HepG2 (cell line): ENCODE measurements at regions not wholly inside any gene's neighbourhood (a gene's known extent, or its start where the extent isn't known, plus 50 kb on each side); places are given as distances from the start of the nearest gene placed in this dataset.

Experiments
- ATAC-seq: fragments of 200-7000 bp; cut with Tn5 transposase; 3 replicates; pipeline ENCODE4 v1.9.1; 2020; ENCODE audit warnings: mild to moderate bottlenecking, moderate library complexity
- BruUV-seq: library from RNA; stranded (reverse); fragments of 400-500 nt; replicated peaks from 2 replicates; lab custom pipeline; 2021; lab: Mats Ljungman, UMichigan
- CTCF ChIA-PET: fragments of 300-600 bp; formaldehyde crosslinking; extraction: SDS; loops from one replicate; lab custom pipeline; 2021; ENCODE audit warnings: low total read pairs, inconsistent platforms, low intra/inter-chr PET ratio; lab: Yijun Ruan, JAX
- POLR2A ChIA-PET: fragments of 350-600 bp; sonication (Branson Sonifier 250); formaldehyde crosslinking; loops from one replicate; lab custom pipeline; 2020; ENCODE audit warnings: antibody characterized with exemption, inconsistent platforms; lab: Yijun Ruan, JAX
- DNase-seq: peaks from one replicate; pipeline ENCODE4 v3.0.0-alpha.2; 2015; ENCODE audit warnings: low spot score
- FAIRE-seq: peaks from 3 replicates; lab custom pipeline; 2011; peaks lifted over from hg19 to GRCh38; lab: Jason Lieb, UNC
- H2AFZ ChIP-seq: one replicate; pipeline ENCODE4 v1.6.1; 2011; ENCODE audit warnings: low read length, inconsistent platforms
- H3K27ac ChIP-seq: fragments of 300-600 bp; 3 replicates; pipeline ENCODE4 v1.8.0; 2011; ENCODE audit warnings: mixed run types, mild to moderate bottlenecking, mixed read lengths, low read length, inconsistent platforms; ENCODE audit not compliant: insufficient read depth; ENCODE audit errors: extremely low read length
- H3K27me3 ChIP-seq, 2 experiments: fragments of 200-600 bp in 1 of 2; 2 replicates in 1 of 2; 3 replicates in 1 of 2; pipeline versions ENCODE4 v1.6.0 to v1.8.0; 2011; ENCODE audit warnings: low read length in 2 of 2, mild to moderate bottlenecking in 2 of 2, moderate library complexity in 2 of 2, inconsistent platforms in 1 of 2; ENCODE audit not compliant: insufficient read depth in 2 of 2, control insufficient read depth in 1 of 2
- H3K36me3 ChIP-seq, 2 experiments: fragments of 200-600 bp in 1 of 2; replicated peaks in 1 of 2; 2 replicates in 1 of 2; 3 replicates in 1 of 2; pipeline versions ENCODE4 v1.5.1 to v1.8.0; 2011; ENCODE audit warnings: low read length in 2 of 2, inconsistent platforms in 1 of 2; ENCODE audit not compliant: insufficient read depth in 2 of 2, control insufficient read depth in 1 of 2
- H3K4me1 ChIP-seq: 2 replicates; pipeline ENCODE4 v1.5.1; 2012; ENCODE audit warnings: low read length, inconsistent platforms; ENCODE audit not compliant: insufficient read depth
- H3K4me2 ChIP-seq: 2 replicates; pipeline ENCODE4 v1.6.0; 2011; ENCODE audit warnings: low read depth, low read length, inconsistent platforms
- H3K4me3 ChIP-seq, 3 experiments: fragments of 200-600 bp in 1 of 3; sonication (generic), shearing (Covaris generic) in 1 of 3; replicated peaks in 1 of 3; 2 replicates each; pipeline ENCODE4 v1.5.1; 2011 to 2016; ENCODE audit warnings: low read length in 3 of 3, inconsistent platforms in 2 of 3, low read depth in 2 of 3, mild to moderate bottlenecking in 2 of 3, control low read depth in 1 of 3, mixed read lengths in 1 of 3; ENCODE audit not compliant: insufficient read depth in 1 of 3
- H3K79me2 ChIP-seq: one replicate; pipeline ENCODE4 v1.6.1; 2011; ENCODE audit warnings: low read length, inconsistent platforms; ENCODE audit not compliant: insufficient read depth
- H3K9ac ChIP-seq: 2 replicates; pipeline ENCODE4 v1.6.0; 2011; ENCODE audit warnings: mild to moderate bottlenecking, low read depth, low read length, inconsistent platforms; ENCODE audit not compliant: insufficient read depth
- H3K9me3 ChIP-seq: 2 replicates; pipeline ENCODE4 v1.5.1; 2012; ENCODE audit warnings: mild to moderate bottlenecking, low read length
- H4K20me1 ChIP-seq: 2 replicates; pipeline ENCODE4 v1.6.0; 2011; ENCODE audit warnings: inconsistent platforms, mild to moderate bottlenecking, low read length, moderate library complexity; ENCODE audit not compliant: insufficient read depth
- ATF4 ChIP-seq, 2 experiments: fragments of 450-650 bp in 1 of 2; sonication (generic) in 1 of 2; formaldehyde crosslinking; IDR thresholded peaks; 2 replicates each; pipeline versions ENCODE4 v1.5.0 to v1.8.0; 2020 to 2022; ENCODE audit warnings: mild to moderate bottlenecking in 1 of 2, missing genetic modification reagents in 1 of 2
- ATF7-NPFF ChIP-seq: sonication (generic); formaldehyde crosslinking; IDR thresholded peaks from 2 replicates; pipeline ENCODE4 v1.8.1; 2023; ENCODE audit warnings: mild to moderate bottlenecking, low read depth, missing genetic modification reagents, moderate library complexity
- MAX ChIP-seq: IDR thresholded peaks from 2 replicates; pipeline ENCODE4 v1.6.1; 2012; ENCODE audit warnings: inconsistent platforms
- MZF1 ChIP-seq: sonication (generic); formaldehyde crosslinking; IDR thresholded peaks from 2 replicates; pipeline ENCODE4 v1.8.1; 2023; ENCODE audit warnings: mild to moderate bottlenecking, missing genetic modification reagents, borderline replicate concordance
- SOX5 ChIP-seq: IDR thresholded peaks from 2 replicates; pipeline ENCODE4 v1.6.1; 2016; ENCODE audit warnings: borderline replicate concordance
- THAP11 ChIP-seq: IDR thresholded peaks from 2 replicates; pipeline ENCODE4 v1.6.1; 2016; ENCODE audit warnings: missing biosample characterization, missing genetic modification reagents
- ZBTB49 ChIP-seq: sonication (generic); formaldehyde crosslinking; IDR thresholded peaks from 2 replicates; pipeline ENCODE4 v1.4.0; 2020; ENCODE audit warnings: missing genetic modification reagents, borderline replicate concordance
- ZMYM4 ChIP-seq: sonication (generic); formaldehyde crosslinking; IDR thresholded peaks from 2 replicates; pipeline ENCODE4 v1.8.1; 2023; ENCODE audit warnings: mild to moderate bottlenecking, missing genetic modification reagents
- ZNF232 ChIP-seq: sonication (generic); formaldehyde crosslinking; IDR thresholded peaks from 2 replicates; pipeline ENCODE4 v1.4.0; 2020; ENCODE audit warnings: missing genetic modification reagents, borderline replicate concordance
- ZNF260 ChIP-seq: sonication (generic); formaldehyde crosslinking; IDR thresholded peaks from 2 replicates; pipeline ENCODE4 v1.4.0; 2020; ENCODE audit warnings: missing genetic modification reagents, low read depth, mild to moderate bottlenecking, borderline replicate concordance
- ZNF503 ChIP-seq: sonication (generic); formaldehyde crosslinking; IDR thresholded peaks from 2 replicates; pipeline ENCODE4 v1.4.0; 2020; ENCODE audit warnings: missing genetic modification reagents
- ZNF550 ChIP-seq: sonication (generic); formaldehyde crosslinking; IDR thresholded peaks from 2 replicates; pipeline ENCODE4 v1.4.0; 2020; ENCODE audit warnings: mild to moderate bottlenecking, missing genetic modification reagents, borderline replicate concordance
- ZNF646 ChIP-seq: sonication (generic); formaldehyde crosslinking; IDR thresholded peaks from 2 replicates; pipeline ENCODE4 v1.9.0; 2021; ENCODE audit warnings: mild to moderate bottlenecking, missing genetic modification reagents
- ZSCAN20 ChIP-seq: sonication (generic); formaldehyde crosslinking; IDR thresholded peaks from 2 replicates; pipeline ENCODE4 v1.4.0; 2020; ENCODE audit warnings: missing genetic modification reagents, mild to moderate bottlenecking, borderline replicate concordance
- in situ Hi-C: cut with HindIII; loops from 2 replicates; pipeline ENCODE4 v1.10.0; 2017; ENCODE audit warnings: low pct_unique_long_range_greater_than_20kb; ENCODE audit not compliant: extremely low pct_ligation_motif_present
- intact Hi-C: fragments of 100-400 bp; cut with micrococcal nuclease; formaldehyde crosslinking; loops from one replicate; pipeline ENCODE4 v1.10.0; 2022; ENCODE audit not compliant: unreplicated experiment

GRCh38 chr19:28184997-28185396 is 1028.0 kb downstream of the UQCRFS1 start:
- Histone ChIP-seq H3K27ac (no peak overlapping the region), H3K4me3 (no peak overlapping the region), H3K4me2 (no peak overlapping the region), H2AFZ (no peak overlapping the region), H3K4me1 (no peaks in the 10 kb centered on the region), H3K79me2 (no peaks in the 10 kb centered on the region), H3K9me3 (peaks cover 55% of the 10 kb centered on the region), H4K20me1 (no peaks in the 10 kb centered on the region), H3K27me3 (no peaks in the 10 kb centered on the region), H3K9ac (no peak overlapping the region), H3K36me3 (no peaks in the 10 kb centered on the region)
- FAIRE-seq (no peak), ATAC-seq (no peak), DNase-seq (no peak)
- CTCF ChIA-PET, result no interaction called here
- in situ Hi-C loops, result no loop called here
- no TSS peak for BruUV-seq
- intact Hi-C loops, result no loop called here
- POLR2A ChIA-PET, result no interaction called here
- TF ChIP-seq THAP11 (CRISPR knock-in tag) (no peak), ZSCAN20 (CRISPR knock-in tag) (no peak), MZF1 (no peak), ZNF646 (no peak), ZBTB49 (no peak), ZMYM4 (CRISPR knock-in tag) (no peak), ZNF550 (CRISPR knock-in tag) (no peak), ZNF232 (no peak), MAX (no peak), ATF4 (CRISPR knock-in tag; IDR thresholded peaks at IDR 0.05) (no peak), ZNF260 (CRISPR knock-in tag) (no peak), SOX5 (CRISPR knock-in tag) (no peak), ZNF503 (CRISPR knock-in tag) (no peak), ATF7-NPFF (CRISPR knock-in tag) (no peak)
